ENCODE measurements at regions not wholly inside any gene's neighbourhood (a gene's known extent, or its start where the extent isn't known, plus 50 kb on each side); places are given as distances from the start of the nearest gene placed in this dataset.

DNA sequence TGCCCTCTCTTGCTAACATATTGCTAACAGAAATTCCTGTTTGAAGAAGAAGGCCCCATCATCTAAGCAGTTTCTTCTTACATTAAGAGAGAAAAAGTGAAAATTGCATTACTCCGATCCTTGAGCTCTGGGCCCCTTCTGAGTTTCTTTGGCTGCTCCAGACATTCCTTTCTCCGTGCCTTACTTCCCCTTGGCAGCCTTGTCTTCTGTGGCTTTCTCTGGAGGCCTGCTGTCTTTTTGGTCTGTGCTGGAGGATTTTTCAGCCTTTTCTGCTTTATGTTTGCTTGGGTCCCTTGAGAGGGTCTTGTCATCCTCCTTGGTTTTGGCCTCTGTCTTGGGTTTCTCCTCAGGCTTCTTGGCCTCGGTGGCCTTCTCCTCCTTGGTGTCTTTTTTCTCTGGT is 378.8 kb upstream of the CHD6 start:
- no peak overlapping the region for H3K27ac ChIP-seq
- no peak for TF ChIP-seq ZFX (IDR thresholded peaks at IDR 0.05; ENCODE audit: borderline replicate concordance)
- TF ChIP-seq, protein P1, sequence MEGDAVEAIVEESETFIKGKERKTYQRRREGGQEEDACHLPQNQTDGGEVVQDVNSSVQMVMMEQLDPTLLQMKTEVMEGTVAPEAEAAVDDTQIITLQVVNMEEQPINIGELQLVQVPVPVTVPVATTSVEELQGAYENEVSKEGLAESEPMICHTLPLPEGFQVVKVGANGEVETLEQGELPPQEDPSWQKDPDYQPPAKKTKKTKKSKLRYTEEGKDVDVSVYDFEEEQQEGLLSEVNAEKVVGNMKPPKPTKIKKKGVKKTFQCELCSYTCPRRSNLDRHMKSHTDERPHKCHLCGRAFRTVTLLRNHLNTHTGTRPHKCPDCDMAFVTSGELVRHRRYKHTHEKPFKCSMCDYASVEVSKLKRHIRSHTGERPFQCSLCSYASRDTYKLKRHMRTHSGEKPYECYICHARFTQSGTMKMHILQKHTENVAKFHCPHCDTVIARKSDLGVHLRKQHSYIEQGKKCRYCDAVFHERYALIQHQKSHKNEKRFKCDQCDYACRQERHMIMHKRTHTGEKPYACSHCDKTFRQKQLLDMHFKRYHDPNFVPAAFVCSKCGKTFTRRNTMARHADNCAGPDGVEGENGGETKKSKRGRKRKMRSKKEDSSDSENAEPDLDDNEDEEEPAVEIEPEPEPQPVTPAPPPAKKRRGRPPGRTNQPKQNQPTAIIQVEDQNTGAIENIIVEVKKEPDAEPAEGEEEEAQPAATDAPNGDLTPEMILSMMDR (IDR thresholded peaks at IDR 0.05) = no peak

DNA sequence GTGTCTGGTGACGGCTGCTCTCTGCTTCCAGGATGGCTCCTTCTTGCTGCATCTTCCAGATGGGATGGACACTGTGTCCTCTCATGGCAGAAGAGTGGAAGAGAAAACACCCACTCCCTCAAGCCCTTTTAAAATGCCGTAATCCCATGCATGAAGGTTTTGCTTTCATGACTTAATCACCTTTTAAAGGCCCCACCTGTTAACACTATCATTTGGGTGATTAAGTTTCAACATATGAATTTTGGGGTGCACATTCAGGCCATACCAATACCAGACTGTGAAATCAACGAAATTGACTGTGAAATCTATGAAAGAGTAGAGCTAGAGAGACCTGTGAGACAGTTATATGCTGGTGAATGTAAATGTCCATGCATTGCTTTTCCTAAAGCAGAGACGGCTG is 374.3 kb upstream of the CHD6 start:
- TF ChIP-seq ZFX (IDR thresholded peaks at IDR 0.05; ENCODE audit: borderline replicate concordance) = no peak
- TF ChIP-seq, protein P1 (IDR thresholded peaks at IDR 0.05) = no peak
- H3K27ac ChIP-seq = no peak overlapping the region

DNA sequence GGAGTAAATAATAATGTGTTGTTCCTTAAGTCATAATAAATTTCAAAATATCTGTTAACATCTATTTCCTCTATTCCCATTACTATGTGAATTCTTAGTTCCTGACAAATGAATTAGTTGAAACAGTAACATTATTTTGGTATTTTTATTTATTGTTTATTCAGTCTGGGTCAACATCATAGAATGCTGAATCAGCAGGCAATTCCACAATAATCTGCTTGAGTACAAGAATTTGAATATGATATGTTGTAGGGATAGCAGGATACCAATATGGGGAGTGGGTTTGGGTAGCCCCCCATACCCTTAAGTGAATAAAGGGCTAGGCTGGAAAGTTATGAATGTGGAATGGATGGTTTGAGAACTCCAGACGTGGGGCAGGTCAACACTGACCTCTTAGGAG is 373.2 kb upstream of the CHD6 start:
- H3K27ac ChIP-seq = no peak overlapping the region
- no peak for TF ChIP-seq ZFX (IDR thresholded peaks at IDR 0.05; ENCODE audit: borderline replicate concordance)
- TF ChIP-seq, protein P1 (IDR thresholded peaks at IDR 0.05) = no peak

DNA sequence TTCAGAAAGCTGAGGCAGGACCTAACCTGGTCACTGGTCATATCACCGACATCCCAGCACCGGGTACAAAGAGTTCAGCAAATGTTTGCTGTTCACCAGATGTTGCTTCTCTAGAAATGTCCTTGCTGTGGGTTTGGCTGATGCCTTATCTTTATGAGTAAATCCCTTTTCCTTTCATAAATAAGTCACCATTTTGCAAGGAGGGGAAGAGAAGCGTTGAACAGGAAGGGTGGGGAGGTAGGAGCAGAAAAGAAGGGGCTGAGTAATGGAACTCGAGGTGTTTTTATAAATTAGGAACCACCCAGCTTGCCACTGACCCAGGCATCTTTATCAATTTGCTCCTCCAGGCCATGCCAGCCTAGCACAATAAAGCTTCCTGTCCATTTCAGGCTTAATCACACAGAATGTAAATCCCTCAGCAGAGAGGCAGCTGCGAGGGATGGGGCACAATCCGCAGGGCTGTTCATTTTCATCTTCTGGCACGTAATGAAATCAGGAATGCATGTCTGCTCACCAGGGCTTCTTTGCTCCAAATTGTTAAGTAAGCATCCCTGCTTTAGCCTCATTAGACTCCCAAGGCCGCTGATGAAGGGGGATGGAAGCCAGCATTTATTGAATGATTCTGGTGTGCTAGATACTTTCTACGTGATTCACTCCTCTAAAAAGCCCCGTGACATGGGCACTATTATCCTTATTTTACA is 371.9 kb upstream of the CHD6 start:
- H3K27ac ChIP-seq = no peak overlapping the region
- TF ChIP-seq ZFX (IDR thresholded peaks at IDR 0.05; ENCODE audit: borderline replicate concordance) = no peak
- TF ChIP-seq, protein P1 (IDR thresholded peaks at IDR 0.05) = no peak

DNA sequence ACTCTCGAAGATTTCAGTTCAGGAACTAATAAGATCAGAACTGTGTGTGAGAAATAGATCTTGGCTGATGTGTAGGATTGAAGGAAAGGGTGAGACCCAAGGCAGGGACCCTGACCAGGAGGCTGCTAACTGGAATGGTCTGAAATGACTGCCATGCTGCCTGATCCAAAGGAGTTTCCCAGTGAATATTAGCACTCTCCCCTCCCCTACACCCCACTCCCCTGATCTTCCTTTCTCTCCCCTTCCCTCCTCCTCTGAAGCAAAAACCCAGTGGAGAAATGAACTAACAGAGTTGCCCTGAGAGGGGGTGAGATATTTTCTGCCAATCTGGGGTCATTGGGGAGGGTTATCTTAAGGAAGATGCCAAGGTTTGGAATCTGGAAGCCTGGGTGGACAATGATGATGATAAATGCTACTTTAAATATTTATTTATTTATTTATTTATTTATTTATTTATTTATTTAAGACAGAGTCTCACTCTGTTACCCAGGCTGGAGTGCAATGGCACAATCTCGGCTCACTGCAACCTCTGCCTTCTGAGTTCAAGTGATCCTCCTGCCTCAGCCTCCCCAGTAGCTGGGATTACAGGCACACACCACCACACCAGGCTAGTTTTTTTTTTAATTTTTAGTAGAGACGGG is 371.0 kb upstream of the CHD6 start:
- TF ChIP-seq ZFX (IDR thresholded peaks at IDR 0.05; ENCODE audit: borderline replicate concordance) = no peak
- no peak overlapping the region for H3K27ac ChIP-seq

DNA sequence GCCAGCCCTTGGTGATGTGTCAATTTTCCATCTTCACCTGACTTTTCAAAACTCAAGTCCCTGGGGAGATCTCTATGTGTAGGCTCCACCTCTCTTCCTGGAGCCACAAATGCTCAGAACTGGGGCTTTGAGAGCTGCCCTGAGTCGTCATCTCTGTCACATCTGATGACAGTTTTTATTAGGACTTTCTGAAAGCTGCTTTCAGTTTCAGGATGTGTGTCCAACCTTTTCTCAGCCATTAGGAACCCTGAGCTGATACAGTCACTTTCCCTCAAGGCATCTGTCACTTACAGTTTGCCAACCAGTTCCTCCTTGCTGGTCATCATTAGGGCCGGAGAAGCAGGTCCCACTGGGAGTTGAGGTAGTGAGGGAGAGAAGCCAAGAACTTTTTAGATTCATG is 365.9 kb upstream of the CHD6 start:
- TF ChIP-seq ZFX (IDR thresholded peaks at IDR 0.05; ENCODE audit: borderline replicate concordance) = no peak
- TF ChIP-seq, protein P1 (IDR thresholded peaks at IDR 0.05) = no peak
- no peak overlapping the region for H3K27ac ChIP-seq

DNA sequence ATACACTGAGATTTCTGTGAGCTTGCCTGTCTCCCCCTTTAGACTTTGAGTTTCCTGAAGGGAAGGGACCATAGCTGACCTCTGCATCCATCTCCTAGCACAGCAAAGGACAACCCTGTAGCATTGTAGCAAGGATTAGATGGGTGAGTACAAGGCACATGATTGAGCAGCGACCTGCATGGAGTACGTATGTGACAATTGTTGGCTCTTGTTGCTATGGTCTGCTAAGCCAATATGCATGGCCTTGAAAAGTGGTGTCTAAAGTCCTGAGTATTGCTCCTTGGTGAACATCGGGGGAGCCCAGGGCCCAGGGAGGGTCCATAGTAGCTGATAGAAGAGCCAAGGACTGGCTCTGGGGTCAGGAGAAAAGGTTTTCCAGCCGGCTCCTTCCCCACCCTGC is 365.0 kb upstream of the CHD6 start:
- H3K27ac ChIP-seq = no peak overlapping the region
- no peak for TF ChIP-seq ZFX (IDR thresholded peaks at IDR 0.05; ENCODE audit: borderline replicate concordance)
- TF ChIP-seq, protein P1 (IDR thresholded peaks at IDR 0.05) = no peak

Measured in 22Rv1 (cell line).